CD4-positive, alpha-beta T cell treated with Interleukin-4 for 4 hours (primary cell): ENCODE measurements at regions not wholly inside any gene's neighbourhood (a gene's known extent, or its start where the extent isn't known, plus 50 kb on each side); places are given as distances from the start of the nearest gene placed in this dataset.

Experiments
- DNase-seq: peaks from one replicate; pipeline ENCODE4 v3.0.0-alpha.2; 2020

DNA sequence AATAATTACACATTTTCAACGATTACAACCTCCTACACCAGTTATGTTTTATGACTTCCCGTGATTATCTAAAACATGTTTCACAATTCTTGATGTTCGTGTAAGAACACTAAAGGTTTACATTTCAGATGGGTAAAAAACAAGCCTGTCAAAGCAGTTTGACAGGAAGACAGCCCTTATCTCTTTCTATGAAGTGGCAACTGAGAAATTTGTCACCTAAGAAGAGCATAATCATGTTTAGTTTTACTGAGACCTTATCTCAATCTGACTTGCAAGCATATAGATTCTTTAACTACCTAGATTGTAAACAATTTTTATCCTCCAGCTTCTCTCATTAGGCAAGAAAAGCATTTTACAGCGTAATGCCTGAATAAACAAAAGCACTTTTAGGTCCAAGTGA, 218.4 kb upstream of the ZBED5 start:
- no peak for DNase-seq

DNA sequence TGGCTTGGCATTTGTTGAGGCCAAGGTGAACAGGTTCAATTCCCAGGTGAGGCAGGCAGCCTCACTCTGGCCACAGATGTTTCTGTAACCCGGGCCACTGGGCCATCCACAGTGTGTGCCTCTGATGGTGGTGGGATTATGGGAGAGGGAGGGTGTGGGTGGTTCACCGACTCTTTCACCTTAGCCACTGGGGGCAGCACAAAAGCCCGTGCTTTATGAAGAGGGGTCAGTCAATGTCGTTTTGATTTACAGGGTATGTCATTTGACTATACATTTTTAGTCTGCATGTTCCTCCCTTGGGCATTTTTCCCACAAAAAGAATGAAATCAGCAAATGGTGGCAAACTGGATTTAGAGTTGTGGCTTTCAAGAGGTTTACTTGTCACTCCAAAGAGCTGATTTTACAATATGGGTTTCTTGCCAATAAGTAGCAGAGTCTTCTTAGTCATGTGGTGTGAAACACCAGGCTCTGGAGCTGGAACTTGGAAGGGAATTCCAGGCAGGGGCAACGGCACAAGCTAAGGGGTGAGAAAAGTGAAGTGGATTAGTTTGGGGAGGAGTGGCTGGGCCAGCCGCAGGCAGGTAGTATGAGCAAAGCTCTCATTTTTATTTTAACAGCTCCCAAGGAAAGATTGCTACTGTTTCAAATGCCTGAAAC, 217.8 kb upstream of the ZBED5 start:
- no peak for DNase-seq

DNA sequence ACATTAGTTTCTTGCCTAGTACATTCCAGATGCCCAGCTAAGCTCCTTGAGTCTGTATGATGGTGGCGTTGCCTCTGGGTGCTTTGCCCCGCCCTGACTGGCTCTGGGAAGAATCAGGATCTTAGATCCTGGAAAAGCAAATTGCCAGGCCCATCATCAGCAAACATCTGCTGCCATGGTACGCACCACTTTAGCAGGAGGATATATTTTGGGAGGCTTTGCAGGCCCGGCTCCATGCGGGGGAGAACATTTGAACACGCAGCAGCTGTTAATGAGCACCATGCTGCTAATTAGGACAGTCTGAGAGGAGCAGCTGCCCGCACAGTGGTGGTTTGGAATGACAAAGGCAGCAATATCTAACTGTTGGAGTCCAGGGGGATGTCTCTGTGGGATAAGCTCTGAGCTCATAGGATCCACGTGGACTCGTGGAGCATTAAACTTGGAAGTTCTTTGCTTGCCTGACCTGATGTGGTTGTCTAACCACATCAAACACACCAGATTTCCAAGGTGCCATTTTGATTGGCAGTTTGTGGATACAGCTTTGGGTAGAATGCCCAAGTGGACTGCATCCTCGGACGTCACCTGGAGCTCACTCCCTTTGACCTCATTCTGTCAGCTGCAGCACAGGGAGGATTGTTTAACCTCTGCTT, 217.0 kb upstream of the ZBED5 start:
- DNase-seq: no peak

DNA sequence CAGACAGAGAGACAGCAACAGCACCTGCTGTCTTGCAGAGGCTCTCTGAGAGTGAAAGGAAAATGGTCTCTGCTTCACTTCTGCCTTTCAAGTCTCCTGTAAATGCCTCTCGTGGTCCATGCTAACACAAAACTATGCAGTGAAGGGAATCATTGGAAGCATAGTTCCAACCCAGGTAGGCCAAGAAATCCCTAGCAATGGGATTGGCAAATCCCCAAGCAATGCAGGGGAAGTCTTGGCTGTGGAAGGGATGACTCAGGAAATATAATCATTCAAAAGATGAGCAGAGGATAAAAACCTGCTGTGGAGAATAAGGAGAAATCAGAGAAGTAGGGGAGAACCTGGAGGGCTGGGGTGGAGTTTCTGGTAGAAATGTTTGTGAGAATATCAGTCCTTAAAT, 216.1 kb upstream of the ZBED5 start:
- DNase-seq: no peak

DNA sequence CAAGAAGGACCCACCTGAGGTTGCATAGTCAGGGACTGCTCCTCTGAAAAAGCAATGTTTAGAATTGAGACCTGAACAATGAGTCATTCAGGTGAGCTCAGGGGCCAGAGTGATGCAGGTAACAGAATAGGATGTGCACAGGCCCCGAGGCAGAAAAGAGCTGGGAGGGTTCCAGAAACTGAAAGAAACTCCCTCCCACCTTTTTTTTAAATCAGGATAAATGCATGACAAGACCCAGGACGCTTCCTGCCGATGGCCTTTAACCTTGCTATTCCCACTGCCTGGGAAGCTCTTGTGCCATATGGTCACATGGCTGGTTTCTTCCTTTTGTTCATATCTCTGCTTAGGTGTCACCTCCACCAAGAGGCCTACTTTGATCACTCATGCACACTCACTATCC, 214.2 kb upstream of the ZBED5 start:
- DNase-seq: no peak

DNA sequence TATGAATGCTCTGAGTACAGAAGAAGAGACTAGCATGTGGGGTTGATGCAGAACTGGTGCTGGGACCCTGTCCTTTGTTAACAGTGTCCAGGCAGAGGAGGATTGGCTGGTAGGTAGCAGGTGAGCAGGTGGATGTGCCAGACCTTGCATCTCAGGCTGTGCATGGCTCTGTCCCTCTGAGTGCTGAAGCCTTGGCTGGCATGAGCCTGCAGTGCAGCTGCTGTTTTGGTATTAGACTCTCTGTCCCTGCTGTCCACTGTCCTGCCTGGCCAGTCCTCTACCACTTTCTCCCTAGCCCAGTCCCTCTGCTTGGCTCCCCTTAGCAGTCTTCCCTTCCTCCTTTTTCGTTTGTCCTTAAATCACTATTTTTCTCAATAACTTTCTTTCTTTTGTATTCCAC, 213.6 kb upstream of the ZBED5 start:
- no peak for DNase-seq

DNA sequence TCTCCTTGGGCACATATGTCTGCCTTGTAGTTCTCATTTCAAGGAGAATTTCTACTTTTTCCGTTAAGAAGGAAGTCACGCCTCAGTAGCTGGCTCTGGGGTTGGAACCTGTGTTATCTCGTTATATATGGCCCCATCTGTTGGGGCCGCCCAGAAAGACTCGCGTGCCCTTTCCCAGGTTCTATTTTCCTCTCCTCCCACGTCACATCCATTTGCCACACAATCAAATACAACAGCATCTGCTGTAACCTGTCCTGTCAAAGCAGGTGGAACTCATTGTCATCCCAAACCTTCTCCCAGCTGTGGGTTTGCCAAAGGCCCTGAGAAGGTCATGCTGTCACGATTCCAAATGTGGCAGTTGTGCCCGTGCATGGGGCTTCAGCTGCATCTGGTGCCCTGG, 213.1 kb upstream of the ZBED5 start:
- no peak for DNase-seq

DNA sequence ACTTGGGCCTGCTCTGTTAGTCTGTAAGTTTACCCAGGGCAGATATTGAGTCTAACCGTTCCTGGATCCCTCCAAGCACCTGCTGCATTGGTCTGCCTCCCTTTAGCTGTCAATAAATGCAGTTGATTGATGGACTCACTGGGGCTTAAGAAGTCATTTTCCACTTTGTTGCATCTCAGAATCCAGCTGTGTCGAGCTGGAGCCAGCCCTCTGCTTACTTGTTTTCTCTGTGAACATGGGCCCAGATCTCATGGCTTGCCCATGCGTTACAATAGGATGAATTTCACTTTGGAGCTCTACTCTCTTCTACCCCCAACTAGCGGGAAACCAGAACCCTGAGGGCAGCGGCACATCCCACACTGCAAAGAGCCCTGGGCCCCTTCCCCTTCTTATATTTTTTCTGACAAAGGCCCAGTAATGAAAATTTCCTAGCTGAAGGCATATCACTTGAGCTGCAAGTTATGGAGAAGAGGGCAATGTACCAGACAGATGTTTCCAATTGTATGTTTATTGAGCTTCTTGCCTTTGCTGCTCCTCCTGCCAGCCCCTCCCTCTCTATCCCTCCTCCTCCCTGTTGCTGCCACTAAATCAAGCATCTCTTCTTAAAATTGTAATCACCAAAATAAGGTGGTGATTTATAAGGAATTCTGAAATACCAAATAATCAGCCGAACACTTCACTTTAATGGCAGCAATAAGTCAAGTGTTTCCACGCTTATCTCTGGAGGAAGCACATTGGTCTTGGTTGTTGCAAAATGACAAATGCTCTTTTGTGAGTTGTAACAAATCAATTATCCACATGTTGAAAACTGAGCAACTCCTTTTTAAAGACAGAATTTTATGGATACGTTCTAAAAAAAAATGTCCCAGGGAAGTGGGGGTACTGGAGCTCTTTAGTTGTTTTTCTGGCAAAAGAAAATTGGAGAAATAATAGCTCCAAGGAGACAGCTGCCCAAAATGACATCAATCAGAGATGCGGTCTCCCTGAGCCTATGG, 212.3 kb upstream of the ZBED5 start:
- no peak for DNase-seq

DNA sequence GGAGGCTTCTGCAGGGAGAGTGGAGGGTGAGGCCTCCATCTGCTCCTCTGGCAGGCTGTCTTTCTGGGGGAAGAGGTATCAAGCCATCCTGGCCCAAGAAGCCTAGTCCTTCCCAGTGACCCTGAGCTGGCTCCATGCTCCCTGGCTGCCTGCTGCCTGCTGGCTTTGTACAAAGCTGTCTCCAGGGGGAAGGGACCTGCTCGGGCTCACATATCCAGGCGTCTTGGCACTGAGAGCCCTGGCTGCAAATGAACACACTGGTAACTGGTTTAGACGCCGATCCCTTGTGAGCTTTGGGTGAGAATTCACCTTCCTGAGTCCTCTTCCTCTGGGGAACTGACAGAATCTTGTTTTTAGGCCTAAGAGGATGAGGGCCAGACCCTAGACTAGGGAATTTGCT, 210.3 kb upstream of the ZBED5 start:
- no peak for DNase-seq

DNA sequence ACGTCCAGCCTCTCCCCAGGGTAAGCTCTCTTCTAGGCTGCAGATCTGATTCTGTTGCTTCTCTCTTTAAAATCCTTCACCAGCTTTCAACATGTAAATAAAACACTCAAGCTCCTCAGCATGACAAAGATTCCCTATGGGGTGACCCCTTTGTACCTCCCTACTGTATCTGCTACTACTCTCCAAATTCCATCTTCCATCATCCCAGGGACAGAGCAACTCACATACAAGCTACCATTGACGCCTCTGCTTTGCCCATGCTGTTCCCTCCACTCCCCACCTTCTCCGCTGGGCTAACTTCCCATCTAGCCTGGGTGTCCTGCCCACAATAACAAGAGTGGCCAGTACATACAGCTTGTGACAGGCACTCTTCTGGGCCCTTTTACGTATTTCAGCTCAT, 207.5 kb upstream of the ZBED5 start:
- DNase-seq: no peak

DNA sequence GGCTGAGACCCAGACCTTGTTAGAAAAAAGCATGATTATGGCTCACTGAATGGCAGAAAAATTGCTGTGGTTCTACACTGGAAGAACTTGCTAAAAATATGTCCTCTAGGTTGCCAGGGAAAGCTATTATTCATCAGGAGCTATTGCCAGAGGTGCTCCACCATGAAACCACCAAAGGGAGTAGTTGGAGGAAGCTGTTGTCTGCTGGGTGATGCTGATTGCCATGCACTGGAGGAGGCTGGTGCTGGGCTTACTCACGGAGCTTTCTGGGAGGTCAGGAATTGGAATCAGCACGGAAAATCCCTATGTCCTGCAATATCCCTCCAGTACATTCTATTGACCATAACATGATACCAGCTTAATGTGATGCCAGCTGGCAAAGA, 199.6 kb upstream of the ZBED5 start:
- DNase-seq: no peak

DNA sequence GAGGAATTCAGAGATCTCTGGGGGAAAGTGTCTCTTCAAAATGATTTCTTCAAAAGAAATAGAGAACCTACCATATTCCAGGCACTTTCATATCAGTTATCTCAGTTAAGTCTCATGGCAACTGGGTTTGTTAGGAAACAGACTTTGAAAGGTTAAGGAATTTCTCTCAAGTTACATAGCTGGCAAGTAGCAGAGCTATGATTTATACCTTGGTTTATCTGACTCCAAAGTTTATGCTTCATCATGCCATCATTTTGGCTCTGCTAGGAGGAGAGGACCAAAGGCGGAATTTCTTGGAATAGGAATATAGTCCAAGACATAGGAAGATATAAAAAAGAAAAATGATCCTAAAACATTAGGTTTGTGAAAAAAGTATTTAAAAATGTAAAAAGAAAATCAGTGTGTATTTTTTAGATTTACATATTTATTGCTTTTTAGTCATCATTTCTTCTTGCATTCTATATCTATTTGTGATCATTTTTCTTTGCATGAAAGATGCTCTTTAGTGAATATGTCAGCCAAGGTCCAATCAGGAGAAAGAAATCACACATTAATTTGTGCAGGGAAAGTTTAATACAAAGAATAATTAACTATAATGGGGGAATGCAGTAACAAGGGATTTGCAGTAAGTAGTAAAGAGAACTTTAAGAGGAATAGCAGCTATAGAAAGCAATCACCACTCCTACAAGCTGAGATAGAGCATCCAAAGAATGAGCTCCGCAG, 199.1 kb upstream of the ZBED5 start:
- no peak for DNase-seq

DNA sequence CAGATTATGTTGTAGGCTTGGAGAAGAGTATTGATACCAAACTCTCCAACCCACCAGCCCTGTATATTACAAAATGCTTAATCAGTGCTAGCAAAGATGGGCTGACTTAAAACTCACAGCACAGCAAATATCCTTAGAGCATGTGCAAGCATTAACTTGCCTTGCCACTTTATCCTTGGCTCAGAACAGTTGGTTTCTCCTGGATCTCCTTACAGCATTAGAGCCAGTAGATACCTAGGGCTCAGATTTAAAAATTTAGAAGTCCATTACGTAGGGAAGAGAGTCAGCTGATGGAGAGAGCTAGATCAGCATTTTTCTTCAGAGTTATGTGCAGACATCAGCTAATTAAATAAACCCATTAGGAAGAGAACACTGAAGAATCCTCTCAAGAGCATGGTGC, 198.5 kb upstream of the ZBED5 start:
- no peak for DNase-seq

DNA sequence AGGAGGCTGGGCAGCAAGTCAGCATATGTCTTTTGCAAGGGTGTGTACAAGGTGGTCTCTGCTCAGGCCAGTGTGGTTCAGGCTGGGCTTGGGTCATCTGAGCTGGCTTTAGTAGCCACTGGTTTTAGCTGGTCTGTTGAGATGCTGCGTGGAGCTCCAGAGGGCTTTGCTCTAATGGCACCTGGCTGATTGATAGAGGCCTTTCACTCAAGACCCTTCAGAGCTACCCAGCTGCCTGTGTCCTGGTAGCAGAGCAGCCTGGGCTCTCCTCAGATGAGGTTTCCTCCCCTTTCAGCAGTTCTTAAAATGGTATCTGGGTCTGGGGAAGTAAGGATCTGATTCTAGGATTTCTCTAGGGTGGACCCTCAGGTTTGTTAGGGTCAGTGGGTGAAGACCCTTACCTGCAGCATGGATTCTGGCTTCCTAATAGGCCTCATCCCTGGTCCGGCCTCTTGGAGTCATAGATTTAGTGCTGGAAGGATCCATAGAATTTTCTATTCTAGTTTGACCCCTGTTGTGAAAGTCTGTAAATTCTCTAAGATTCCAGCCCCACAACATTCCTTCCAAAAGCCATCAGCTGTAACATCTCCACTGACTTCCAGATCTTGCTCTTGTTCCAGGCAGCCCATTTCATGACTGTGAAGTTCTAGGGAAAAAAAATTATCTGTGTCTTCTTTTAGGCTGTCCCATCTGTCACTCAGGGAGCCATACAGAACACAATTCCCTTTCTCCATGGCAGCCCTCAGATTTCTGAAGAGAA, 190.2 kb upstream of the ZBED5 start:
- DNase-seq: no peak

DNA sequence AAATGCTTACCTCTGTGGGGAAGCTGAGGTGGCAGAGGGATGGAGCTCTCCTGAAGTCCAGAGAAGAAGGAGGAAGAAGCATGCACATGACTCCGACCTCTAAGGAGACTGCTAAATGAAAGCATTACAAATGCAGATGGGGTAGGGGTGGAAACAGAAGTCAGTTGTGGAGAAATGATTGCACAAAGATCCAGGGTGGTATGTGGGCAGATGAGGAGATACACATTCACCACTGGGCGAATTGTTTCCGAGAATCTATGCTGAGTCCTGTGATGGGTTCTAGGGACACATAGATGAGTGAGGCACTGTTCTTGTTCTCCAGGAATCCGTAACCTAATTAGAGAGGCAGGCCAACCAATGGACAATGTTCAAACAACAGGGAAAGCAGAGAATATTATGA, 188.9 kb upstream of the ZBED5 start:
- DNase-seq: no peak

DNA sequence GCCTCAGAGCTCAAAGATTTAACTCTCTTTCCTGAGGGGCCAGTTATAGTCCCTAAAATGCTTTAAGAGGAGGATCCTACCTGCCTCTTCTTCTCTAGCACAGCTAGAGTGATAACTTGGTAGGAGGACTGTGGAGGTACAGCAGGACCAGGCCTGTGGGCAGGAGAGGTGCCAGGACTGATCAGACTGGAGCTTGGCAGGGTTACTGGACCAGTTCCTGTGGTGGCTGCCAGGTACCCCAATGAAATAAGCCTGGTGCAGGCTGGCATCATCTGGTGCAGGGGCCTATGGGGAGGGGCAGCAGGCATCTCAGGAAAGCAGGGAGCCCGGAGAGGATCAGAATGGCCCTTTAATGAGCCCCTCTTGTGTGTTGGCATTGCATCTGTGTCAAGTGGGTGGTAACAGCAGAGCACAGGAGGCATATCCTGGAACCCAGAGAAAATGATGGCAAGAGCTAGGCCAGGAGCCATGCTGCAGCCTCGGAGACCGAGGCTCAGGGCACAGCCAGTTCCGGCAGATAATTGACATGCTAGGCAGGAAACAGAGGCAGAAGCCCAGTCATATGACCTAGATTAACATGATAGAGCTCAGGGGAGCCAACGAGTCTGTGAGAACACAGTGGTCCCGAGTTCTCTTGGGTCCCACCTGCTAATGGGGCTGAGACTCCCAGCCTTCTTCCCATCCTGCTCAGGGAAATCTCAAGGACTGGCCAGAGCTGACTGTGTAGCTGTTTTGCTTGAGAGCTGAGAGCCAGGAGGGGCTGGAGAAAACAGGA, 187.5 kb upstream of the ZBED5 start:
- no peak for DNase-seq

DNA sequence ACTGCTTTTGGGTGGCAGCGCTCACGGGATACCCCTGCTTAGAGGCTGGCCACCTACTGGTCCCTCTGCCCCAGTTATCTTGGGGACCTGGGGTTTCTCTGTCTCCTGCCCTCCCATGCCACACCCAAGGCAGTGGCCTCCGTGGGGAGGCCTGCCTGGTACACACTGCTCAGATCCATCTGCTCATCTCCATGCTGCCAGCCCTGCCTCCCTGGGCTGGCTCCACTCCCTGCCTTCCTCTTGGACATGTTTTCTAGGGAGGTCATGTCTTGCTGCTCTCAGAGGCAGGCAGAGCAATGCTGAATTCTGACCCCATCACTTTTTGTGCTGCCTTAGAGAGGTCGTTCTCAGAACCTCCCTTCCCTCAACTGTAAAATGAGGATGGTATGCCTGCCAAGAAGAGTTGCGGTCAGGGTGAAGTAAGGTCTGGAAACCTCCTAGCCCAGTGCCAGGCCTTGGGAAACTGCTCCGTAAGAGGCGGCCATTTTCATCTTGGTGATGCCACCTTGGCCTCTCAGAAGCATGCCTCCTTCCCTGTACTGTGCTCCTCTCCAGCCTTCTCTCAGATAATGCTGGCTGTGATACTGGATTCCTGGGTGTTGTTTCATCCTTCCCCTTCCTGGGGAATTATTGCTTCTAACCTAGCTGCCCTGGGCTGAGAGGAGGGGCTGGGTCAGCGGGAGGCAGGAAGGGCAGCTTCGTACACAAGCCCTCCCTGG, 186.4 kb upstream of the ZBED5 start:
- DNase-seq: no peak

DNA sequence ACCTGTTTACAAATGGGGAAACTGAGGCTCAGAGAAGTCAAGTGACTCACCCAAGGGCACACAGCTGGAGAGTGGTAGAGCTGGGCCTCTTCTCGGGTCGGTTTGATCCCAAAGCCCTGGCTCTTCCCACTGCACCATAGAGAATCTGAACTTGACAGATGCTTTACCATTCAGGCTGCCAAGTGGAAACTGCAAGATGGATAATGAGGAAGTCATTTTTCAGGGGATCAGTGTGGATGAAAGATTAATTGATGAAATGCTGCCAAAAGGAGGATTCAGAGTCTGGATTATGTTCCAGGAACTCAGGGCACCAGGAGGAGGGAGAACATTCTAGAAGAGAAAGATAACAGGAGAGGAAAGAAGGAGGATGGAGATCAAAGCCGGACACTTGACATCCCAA, 185.9 kb upstream of the ZBED5 start:
- DNase-seq: no peak

DNA sequence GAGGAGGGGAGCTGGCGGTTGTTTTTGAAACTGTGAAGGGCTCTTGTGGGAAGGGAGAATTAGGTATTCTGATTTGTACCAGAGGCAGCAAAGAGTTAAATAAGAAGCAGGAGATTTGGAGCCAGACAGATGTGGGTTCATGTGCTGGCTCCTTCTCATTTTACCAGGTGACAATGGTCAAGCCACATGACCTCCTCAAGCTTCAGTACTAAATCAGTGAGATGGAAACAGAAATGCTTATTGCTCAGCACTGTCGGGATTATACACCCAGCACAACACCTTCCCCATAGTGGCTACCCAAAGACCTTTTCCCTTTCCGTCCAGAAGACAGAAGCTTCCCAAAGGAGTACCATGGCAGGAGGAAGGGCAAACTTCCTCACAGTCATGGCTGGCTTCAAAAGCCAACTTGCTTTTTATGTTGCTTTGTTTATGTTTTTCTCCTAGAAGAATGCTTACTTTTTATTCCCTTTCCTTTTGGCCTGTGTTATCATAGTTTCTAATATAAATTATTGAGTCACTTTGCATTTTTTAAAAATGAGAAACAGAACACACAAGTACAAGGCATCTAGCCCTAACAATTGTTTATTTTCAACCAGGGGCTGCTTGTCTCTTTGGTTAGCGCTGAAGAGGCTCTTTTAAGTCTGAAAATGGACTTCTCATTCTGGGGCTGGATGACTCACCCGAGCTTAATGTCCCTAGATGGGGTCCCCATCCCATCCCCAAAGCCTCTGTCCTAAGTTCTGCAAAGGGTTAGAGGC, 181.5 kb upstream of the ZBED5 start:
- no peak for DNase-seq

DNA sequence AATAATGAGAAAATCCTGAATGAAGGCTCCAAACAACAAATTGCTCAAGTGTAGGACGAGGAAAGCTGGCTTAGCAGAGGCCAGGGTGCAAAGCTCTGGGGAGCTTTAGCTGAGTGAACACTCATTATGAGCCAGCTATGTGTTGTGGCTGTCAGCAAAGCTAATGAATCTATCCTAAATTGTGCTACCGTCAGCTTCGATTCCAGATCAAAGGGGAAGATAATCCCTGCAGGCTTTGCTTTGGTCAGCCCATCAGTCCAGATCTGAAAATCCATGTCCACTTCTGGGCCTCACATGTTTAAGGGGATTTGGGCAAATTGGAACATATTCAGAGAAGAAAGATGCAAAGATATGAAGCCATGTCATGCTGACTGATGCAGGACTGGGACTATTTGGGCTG, 180.9 kb upstream of the ZBED5 start:
- DNase-seq: no peak
